ENCODE measurements at regions not wholly inside any gene's neighbourhood (a gene's known extent, or its start where the extent isn't known, plus 50 kb on each side); places are given as distances from the start of the nearest gene placed in this dataset.

GRCh38 chr21:16102113-16102512 lies 372.3 kb downstream of the USP25 start:
- no peak for DNase-seq
- Histone ChIP-seq H3K36me3 (no peaks in the 10 kb centered on the region), H3K4me1 (no peaks in the 10 kb centered on the region), H3K27me3 (replicated peaks in 1 of 7) (no peaks in the 10 kb centered on the region), H3K9me3 (peaks cover 0 to 8% (median 7%) of the 10 kb centered on the region in 8 donors), H3K27ac (no peak overlapping the region), H3K4me3 (no peak overlapping the region)
- TF ChIP-seq POLR2A (IDR thresholded peaks at IDR 0.05) (no peak), POLR2AphosphoS5 (IDR thresholded peaks at IDR 0.05) (no peak), CTCF (IDR thresholded peaks at IDR 0.05 in 8 of 11, conservative IDR thresholded peaks at IDR 0.05 in 3 of 11) (no peak)
- intact Hi-C loops (cut with DNase I; ENCODE audit: low total_unique reads), result no loop called here
- WGBS, 5 donors, result 60 to 80% (median 64%) methylated on average over 2 of the region's 2 CpGs

DNA sequence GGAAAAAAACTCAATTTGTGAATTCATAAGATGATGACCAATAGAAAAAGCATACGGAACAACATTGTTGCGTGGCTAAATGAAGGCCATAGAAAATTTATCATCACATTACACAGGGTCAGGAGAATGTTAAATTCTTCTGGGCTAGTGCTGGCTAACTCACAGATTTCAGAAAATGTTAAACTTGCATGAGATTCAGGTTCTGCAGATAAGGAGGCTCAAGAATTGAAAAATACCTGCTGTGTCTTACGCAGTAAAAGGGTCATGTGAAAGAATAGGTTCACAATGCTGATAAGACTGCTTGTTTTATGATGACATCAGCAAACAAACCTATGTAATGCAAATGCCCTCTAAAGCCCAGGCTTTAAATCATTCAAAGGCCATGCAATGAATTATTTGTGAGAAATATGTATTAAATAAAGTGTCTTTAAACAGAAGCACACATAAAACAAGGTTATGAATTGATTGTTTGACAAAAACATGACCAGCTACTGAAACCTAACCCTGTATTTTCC lies 378.8 kb downstream of the USP25 start:
- TF ChIP-seq POLR2A (IDR thresholded peaks at IDR 0.05) (no peak), POLR2AphosphoS5 (IDR thresholded peaks at IDR 0.05) (no peak), CTCF (IDR thresholded peaks at IDR 0.05 in 8 of 11, conservative IDR thresholded peaks at IDR 0.05 in 3 of 11) (no peak)
- no peak for DNase-seq
- H3K9me3 ChIP-seq, result peaks cover 0 to 8% (median 7%) of the 10 kb centered on the region in 8 donors
- 88 to 95% (median 92%) methylated on average over 3 of the region's 3 CpGs for WGBS, 5 donors
- no peak overlapping the region for H3K4me3 ChIP-seq
- intact Hi-C loops (cut with DNase I; ENCODE audit: low total_unique reads), result no loop called here
- no peaks in the 10 kb centered on the region for H3K27me3 ChIP-seq (replicated peaks in 1 of 7)
- H3K4me1 ChIP-seq, result no peaks in the 10 kb centered on the region
- no peaks in the 10 kb centered on the region for H3K36me3 ChIP-seq
- H3K27ac ChIP-seq, result no peak overlapping the region

DNA sequence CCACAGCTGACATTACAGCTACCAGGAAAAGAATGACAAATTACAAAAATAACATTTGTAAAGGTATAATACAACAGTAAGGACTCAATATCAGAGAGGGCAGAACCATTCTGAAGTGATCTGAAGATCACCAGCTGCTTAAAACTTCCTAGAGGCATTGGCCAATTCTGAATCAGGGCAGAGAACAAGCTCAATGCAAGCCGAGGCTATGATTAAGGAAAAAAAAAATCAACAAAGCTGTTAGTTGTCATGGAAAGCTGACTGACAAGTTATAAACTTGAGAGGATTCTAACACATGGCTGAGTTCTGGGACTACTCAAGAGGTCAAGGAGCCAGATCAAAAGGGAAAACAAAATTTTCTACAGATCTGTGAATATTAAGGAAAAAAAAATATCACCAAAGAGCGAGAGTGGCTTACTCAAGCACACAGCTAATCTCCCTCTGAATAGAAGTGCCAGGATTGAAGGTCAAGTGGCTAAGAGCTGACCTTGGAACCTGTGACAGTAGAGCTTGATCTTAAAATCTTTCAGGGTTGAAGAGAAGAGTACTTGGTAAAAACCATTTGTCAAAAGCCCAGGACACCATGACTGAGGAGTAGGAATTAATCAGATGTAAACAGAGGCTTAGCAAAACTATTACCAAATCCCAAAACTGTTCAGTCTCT lies 383.4 kb downstream of the USP25 start:
- Histone ChIP-seq H3K27me3 (replicated peaks in 1 of 7) (no peaks in the 10 kb centered on the region), H3K27ac (no peak overlapping the region), H3K9me3 (peaks cover 0 to 16% (median 10%) of the 10 kb centered on the region in 8 donors), H3K4me1 (no peaks in the 10 kb centered on the region), H3K36me3 (no peaks in the 10 kb centered on the region), H3K4me3 (no peak overlapping the region)
- 49 to 63% (median 56%) methylated on average over 2 of the region's 2 CpGs for WGBS, 5 donors
- DNase-seq, result no peak
- intact Hi-C loops (cut with DNase I; ENCODE audit: low total_unique reads), result no loop called here
- no peak for TF ChIP-seq CTCF (IDR thresholded peaks at IDR 0.05 in 8 of 11, conservative IDR thresholded peaks at IDR 0.05 in 3 of 11)
- no peak for TF ChIP-seq POLR2AphosphoS5 (IDR thresholded peaks at IDR 0.05)
- no peak for TF ChIP-seq POLR2A (IDR thresholded peaks at IDR 0.05)

- H3K27me3 ChIP-seq (replicated peaks in 1 of 7), result no peaks in the 10 kb centered on the region
- H3K36me3 ChIP-seq, result no peaks in the 10 kb centered on the region
- H3K4me3 ChIP-seq, result no peak overlapping the region
- no peaks in the 10 kb centered on the region for H3K4me1 ChIP-seq
- intact Hi-C loops (cut with DNase I; ENCODE audit: low total_unique reads), result no loop called here
- no peak for TF ChIP-seq POLR2A (IDR thresholded peaks at IDR 0.05)
- TF ChIP-seq CTCF (IDR thresholded peaks at IDR 0.05 in 8 of 11, conservative IDR thresholded peaks at IDR 0.05 in 3 of 11), result no peak
- TF ChIP-seq POLR2AphosphoS5 (IDR thresholded peaks at IDR 0.05), result no peak
- H3K9me3 ChIP-seq, result peaks cover 0 to 16% (median 10%) of the 10 kb centered on the region in 8 donors
- WGBS, 5 donors, result 82 to 96% (median 93%) methylated on average over 3 of the region's 3 CpGs
- DNase-seq, result no peak
- H3K27ac ChIP-seq, result no peak overlapping the region
These were observed 385.7 kb downstream of the USP25 start for GRCh38 chr21:16115461-16115860.

All from spleen (tissue), 11 donors.